HG03135 (cell line): ENCODE measurements at regions not wholly inside any gene's neighbourhood (a gene's known extent, or its start where the extent isn't known, plus 50 kb on each side); places are given as distances from the start of the nearest gene placed in this dataset.
"Not testable (repeated sequence)": the region's sequence is repeated elsewhere in the genome, so short reads cannot be mapped to it uniquely, and the experiment has no call there.

Experiments used
- ATAC-seq: cut with Tn5 transposase; IDR thresholded peaks from one replicate; pipeline ENCODE4 v1.9.1; 2021; ENCODE audit warnings: mild to moderate bottlenecking, moderate library complexity; ENCODE audit not compliant: unreplicated experiment

DNA sequence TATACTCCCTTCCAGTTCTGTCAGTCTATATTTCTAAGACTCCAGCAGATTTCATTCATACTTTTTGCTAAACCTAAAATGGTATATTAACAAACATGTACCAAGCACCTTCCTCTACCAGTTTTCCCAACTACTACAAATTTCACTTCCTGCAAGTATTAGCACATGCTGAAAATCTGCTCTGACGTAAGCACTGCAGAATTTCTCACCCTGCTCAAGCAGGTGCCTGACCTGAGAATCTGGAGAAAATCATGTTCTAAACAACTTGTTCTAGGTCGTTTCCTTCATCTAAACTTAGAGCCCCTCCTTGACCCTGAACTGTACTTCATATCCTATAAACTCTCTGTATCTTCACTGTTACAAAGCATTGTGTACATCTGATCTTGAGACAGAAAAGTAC lies 380.7 kb upstream of the NOCT start:
- no peak for ATAC-seq

DNA sequence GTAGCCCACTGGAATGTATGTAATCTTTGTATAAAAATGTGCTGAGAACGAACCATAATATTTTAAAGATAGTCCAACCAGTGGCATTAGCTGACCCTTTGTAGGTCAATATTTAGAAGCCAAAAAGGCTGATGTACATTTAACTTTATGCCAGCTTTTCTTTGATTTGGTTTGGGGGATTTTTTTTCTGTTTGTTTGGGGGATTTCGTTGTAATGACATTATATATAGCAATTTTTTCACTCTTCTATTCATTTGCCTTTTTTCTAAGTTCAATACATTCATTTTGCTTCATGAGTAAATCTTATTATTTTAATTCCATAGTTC lies 382.0 kb upstream of the NOCT start:
- ATAC-seq: no peak

DNA sequence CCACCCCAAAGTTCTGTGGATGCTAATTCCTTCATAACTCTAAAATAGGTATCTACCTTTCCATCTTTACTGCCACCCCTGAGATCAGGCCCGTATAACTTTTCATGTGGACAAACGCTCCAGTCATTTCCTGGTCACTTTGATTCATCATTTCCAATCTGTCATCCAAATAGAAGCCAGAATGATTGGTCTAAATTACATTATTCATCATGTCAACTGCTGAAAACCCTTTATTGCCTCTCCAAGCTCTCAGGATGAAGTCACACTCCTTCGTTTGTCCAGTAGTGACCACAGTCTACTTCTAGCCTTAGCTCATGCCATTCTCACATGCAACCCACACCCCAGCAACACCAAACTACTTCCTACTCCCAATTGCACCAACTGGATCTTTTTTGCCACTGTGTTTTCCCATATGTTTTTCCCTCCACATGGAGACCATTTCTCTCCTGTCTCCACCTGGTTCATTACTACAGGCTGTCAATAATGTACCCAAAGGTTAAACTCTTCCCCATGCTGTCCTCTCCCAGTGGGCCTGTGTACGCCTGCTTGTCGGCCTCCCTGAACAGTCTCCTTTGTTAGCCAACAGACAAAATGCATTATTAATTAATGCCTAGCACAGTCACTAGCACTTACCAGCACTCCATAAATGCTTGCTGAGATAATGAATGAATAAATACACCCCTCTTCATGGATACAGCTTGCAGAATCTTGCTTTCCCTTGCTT lies 382.6 kb upstream of the NOCT start:
- ATAC-seq: no peak

DNA sequence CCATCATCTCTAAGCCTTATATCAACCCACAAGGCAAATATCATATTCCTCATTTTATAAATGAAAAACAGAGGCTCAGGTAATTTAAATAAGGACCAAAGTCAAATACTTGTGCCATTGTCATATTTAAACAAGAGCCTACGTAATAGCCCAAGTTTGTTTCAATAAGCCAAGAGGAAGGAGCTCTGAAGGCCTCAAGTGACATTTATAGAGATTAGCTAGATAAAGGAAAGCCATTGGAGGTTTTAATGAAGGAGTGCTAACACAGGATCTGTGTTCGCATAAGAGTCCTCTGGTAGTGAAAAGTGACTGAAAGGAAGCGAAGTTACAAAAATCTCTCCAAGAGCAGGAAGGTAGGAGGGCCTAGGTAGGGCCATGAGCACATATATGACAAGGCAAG lies 384.9 kb upstream of the NOCT start:
- ATAC-seq: no peak

DNA sequence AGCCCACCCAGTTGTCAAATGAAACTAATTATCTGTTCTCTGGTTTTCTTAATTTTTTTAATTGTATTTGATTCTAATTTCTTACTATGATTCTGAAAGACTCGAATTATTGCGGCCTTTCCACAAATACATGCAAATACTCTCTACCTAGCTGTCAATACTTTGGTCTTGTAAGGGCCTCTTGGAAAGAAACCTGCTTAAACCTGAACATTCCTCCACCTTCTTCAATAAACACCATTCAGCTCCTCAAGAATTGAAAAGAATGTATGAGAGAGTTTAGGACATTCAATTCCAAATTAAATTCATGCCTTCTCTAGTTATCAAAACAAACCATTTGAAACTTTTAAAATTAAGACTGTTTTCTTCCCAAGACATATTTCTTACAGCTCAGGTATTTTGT lies 385.9 kb upstream of the NOCT start:
- no peak for ATAC-seq

DNA sequence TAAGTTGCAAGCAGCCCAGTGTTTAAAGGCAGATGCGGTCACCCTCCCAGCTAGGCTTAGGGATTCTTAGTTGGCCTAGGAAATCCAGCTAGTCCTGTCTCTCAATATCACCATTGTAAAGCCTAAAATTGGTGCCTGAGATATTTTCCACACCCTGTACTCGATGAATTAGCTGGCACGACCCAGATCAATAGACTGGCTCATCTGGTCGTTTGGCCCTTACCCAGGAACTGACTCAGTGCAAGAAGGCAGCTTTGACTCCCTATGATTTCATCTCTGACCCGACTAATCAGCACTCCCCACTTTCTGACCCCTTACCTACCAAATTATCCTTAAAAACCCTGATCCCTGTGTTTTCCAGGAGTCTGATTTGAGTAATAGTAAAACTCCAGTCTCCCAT lies 384.9 kb upstream of the SLC7A11 start:
- no peak for ATAC-seq

DNA sequence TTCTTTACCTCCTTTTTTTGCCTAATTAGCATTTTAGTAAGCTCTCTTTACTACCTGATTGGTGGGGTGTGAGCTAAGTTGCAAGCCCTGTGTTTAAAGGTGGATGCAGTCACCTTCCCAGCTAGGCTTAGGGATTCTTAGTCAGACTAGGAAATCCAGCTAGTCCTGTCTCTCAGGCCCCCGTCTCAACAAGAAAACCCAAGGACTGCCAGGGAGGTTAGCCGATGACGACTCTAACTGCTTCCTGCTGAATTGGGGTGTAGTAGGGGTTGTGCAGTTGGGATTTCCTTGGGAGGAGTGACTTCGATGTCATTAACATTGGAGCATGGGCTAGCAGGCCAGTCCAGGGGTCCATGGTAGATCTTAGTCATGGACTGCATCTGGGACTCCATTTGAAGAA lies 380.2 kb upstream of the SLC7A11 start:
- not testable (repeated sequence) for ATAC-seq

DNA sequence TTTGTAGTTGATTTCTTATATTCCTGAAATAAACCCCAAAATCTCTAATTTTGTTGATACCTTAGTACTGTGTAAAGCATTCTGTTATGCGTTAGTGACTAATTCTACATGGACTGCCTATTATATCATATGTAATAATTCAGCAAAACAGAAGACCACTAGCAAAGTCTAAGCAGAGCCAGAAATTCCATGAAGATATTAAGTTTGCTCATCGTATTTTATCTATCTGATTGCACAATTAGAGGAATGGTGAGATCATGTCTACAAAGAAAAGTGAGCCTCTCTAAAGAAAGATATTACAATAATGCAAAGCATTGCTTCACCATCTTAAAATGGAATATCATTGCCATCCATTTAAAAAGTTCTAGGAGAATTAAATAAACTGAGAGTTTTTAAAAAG lies 374.6 kb upstream of the SLC7A11 start:
- no peak for ATAC-seq

DNA sequence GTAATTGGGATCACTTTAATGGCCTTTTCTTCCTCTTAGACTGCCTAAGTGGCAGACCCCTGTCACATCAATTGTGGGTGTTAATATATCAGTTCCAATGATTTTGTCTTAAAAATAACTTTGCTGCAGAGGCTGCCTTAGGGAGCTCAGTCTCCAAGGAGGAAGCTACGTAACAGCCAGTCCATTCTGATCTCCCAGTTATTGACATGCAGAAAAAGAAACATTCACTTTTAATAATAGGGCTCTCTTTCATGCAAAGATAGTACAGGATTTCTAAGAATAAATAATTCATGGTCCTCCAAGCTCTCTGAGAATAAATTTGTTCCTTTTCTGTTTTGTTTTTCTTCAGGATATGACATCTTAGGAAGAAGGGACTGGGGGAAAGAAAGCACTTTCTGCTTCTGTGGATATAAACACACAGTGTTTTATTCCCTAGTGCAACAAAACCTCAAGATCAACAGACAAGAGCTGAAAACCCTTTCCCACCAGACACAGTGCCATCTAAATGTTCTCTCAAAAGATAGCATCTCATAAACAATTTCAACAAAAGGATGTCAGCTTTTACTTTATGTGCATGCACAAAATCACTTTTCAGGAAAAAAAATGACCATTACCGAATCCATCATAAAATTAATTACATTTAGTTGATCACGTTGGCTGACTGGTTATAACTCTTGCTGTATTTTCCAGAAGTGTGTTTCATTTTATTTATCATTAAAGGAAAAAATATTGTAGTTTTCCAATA lies 372.4 kb upstream of the SLC7A11 start:
- ATAC-seq: no peak

DNA sequence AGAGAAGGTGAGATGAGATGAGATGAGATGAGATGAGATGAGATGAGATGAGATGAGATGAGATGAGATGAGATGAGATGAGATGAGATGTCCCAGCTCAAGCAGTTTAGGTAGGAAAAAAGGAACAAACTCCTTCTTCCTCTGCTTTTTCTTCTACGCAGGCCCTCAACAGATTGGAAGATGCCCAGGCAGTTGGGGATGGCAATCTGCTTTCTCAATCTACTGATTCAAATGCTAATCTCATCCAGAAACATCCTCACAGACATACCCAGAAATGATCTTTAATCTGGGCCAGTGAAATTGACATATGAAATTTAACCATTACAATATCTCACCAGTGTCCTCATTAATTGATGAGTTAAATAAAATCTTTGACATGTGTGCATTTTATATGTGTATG lies 370.3 kb upstream of the SLC7A11 start:
- no peak for ATAC-seq

DNA sequence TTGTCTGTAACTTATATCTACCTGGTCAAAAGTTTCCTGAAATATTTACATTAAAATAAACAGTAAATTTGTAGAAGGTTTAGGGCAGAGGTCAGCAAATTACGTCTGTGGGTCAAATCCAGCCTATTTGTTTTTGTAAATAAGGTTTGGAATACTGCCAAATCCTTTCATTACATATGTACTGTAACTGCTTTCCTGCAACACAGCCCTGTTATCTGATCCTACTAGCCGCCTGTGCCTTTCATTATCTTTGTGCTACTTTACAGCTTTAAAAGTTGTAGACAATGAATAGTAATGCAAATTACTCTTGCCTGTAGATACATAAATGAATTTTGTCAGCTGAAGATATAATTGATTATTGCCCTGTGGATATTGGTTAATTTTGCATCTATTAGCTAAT lies 369.6 kb upstream of the SLC7A11 start:
- no peak for ATAC-seq

DNA sequence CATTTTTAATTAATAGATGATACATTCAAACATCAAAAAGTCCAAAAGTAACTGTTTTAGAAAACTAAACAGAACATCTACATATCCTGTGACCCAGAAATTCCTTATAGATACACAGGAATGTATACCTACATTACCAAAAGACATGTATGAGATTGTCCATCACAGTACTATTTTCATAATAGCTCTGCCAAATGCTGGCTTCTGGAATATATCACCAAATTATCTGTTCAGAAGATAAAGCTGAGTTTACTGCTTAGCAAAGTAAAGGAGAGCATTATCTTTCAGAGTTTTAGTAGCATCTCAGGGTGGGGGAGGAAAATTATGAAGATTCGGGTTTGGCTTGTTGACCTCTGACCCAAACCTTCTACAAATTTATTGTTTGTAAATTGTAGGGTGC lies 368.9 kb upstream of the SLC7A11 start:
- ATAC-seq: no peak

DNA sequence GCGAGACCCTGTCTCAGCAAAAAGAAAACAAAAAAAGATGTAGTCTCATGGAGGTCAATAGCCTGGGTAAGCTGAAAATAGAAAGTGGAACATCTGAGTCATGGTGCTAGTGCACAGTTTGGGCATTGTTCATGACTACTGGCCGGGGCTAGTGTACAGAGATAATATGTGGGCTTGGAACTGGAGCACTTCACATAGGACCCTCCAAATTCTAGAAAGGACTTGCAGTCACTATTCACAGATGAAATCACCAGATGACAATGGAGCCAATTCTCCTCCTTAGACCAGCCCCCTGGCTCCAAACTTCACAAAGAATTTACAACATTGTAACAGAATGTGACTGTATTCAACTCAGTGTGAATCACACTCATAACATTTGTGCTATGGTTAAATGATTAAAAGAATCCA lies 367.8 kb upstream of the SLC7A11 start:
- ATAC-seq: no peak

DNA sequence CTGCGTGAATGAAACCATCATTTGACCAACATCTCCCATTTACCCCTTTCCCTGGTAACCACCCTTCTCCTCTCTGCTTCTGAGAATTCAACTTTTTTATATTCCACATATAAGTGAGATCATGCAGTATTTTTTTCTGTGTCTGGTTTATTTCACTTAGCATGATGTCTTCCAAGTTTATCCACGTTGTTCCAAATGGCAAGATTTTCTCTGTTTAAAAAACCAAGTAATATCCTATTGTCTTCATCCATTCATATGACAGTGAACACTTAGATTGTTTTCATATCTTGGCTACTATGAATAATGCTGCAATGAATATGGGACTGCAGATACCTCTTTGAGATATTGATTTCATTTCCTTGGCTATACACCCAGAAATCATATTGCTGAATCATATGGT lies 362.4 kb upstream of the SLC7A11 start:
- no peak for ATAC-seq

DNA sequence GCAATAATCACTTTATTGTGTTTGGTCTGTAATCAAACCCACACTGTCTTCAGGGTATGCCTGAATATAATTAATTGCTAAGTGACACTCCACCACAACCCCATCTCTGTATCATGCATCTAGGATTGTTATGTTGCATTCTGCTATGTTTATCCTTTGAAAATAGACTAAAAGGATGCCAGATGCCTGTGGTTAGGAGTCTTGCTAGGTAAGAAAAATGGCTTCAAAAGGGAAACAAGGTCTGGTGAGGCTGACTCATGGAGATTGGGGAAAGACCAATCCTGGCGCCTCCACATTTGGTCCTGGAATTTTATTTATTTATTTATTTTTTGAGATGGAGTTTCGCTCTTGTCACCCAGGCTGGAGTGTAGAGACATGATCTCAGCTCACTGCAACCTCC lies 360.5 kb upstream of the SLC7A11 start:
- no peak for ATAC-seq

DNA sequence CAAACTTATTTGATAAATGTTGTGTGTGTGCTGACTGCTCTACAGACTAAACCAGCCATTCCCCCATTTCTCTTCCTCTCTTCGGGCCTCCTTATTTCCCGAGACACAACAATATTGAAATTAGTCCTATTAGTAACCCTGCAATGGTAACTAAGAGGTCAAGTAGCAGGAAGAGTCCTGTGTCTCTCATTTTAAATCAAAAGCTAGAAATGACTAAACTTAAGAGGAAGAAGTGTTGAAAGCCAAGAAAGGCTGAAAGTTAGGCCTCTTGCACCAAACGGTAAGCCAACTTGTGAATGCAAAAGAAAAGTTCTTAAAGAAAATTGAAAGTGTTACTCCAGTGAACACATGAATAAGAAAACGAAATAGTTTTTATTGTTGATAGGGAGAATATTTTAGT lies 357.8 kb upstream of the SLC7A11 start:
- no peak for ATAC-seq

DNA sequence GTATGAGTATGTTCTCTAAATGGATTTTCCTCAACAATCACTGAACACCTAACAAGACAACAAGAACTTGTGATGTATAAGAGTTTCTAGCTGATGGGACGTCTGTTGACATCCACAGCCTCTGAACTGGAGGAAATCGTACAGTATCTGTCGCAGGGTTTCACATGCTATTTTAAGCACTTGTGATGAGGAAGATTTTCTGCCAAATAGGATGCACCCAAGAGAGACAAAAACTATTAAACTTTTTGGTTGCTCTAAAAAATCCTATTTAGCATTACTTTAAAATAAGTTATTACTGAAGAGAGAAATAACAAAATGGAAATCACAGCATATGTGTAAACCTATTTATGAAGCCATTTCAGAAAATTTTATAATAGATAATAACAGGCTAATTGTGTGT lies 356.1 kb upstream of the SLC7A11 start:
- ATAC-seq: no peak

DNA sequence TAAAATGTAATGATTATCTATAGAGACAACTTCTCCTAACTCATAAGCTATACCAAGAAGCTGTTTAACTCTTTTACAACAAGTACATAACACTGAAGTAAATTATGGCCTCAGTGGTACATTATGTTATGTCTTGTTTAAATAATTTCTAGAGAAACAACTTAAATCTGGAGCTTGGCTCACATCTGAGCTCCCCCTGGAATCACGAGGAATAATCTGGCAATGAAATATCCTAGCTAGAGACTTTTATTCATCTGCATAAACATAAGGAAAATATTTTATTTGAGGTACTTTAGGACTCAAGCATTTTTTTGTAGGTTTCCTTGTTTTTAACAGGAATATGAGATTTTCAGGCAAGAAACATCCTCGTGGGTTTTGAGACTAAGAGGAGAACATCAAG lies 354.7 kb upstream of the SLC7A11 start:
- ATAC-seq: no peak

DNA sequence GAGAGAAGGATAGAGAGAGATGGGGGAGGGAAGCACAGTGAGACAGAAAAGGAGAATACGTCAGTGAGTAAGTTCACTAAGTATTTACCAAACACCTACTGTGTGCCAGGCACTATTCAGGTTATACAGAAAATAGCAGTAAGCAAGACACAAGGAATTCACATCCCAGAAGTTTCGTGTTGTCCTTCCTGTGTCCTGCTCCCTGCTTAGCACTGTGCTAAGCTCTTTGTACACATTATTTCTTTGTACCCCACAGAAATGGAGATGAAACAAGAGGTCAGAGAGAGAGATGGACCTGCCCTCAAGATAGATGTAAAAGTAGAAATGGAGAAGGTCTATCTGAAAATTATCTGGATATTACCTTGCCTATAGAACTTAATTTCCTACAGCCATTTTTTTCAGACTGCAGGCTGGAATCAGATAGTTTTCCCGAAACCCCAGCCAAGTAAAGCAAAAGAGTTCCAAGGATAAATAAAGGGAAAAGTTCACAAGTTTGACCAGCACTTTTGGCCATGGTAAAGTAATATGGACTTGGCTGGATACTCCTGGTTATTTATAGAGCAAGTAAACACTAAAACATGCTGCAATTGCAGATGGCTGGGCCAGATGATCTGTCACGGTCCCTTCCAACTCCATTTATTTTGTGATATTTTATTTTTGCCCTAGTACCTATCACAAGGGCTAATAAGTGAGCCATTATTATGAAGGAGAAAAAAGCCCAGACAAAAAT lies 353.7 kb upstream of the SLC7A11 start:
- no peak for ATAC-seq

DNA sequence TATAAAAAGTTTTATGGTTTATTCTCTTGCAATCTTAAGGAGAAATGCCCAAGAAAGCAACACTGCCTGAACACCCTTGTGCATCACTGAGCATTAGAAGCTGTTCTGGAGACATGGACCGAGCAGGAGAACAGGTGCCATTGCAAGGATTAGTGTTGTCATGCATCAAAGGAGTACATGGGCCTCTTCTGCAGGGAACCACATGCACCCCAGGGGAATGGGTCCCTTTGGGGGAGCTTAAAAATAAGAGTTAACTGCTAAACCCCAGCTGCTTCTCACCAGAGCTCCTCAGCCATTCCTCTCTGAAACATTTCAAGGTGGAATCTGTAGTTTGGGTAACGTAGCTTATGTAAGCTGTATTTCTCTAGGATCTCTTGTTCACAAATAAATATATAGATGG lies 353.0 kb upstream of the SLC7A11 start:
- no peak for ATAC-seq

DNA sequence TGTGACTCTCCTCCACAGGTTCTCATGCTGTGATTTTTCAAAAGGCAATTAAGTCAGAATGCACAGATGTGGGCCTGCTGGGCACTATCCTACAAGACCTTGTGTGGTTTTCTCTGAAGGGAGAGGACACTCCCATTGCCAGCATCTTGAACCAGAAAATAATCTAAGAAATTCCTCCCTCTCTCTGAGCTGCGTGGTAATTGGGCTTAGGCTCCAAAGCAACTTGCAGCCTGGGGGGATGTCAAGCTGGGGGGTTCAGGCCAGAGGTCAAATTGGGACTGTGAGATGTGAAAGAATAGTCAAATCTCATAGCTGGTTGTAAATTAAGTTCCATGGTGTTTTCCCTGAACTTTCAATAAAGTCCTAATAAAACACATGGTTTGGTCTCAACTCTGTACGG lies 350.6 kb upstream of the SLC7A11 start:
- no peak for ATAC-seq

DNA sequence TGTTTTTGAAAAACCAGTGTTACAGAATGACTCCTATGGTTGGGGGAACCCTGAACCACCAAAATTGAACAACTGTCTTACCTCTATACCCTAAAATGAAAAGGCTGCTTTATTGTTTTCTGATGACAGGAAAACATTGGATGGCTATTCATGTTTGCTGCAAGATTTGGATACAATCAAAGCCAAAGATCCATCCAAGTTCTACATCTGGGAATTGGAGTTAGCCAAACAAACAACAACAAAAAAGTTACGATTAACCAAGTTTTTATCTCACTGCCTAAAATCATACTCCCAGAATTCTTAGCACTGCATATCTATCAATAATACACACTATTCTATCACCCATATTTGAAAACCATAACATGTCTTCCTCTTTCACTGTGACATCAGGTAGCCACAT lies 349.7 kb upstream of the SLC7A11 start:
- no peak for ATAC-seq
